ENCODE measurements at regions not wholly inside any gene's neighbourhood (a gene's known extent, or its start where the extent isn't known, plus 50 kb on each side); places are given as distances from the start of the nearest gene placed in this dataset.

- in situ Hi-C loops (cut with MboI) (no loop called here), intact Hi-C loops (cut with micrococcal nuclease; ENCODE audit: unreplicated experiment) (loop anchor here (5.0 to 10.0 kb wide), 2 partner anchors 164 to 592 kb away; no protein-coding TSS in a partner anchor)
- H3K4me2 ChIP-seq (ENCODE audit: control insufficient read depth, insufficient read depth): no peak overlapping the region
- ChIA-PET RAD21 (ENCODE audit: unreplicated experiment) (no interaction called here), SMC1A (ENCODE audit: uncharacterized antibody, unreplicated experiment) (no interaction called here), POLR2A (no interaction called here), CTCF (no interaction called here)
- no peak overlapping the region for H2AFZ ChIP-seq (ENCODE audit: control insufficient read depth, low read depth, low read length)
- no TSS peak for BruUV-seq (replicated peaks)
- no peak for DNase-seq (ENCODE audit: low read depth, low spot score)
- no peak for TF ChIP-seq GATAD2B (conservative IDR thresholded peaks at IDR 0.05; ENCODE audit: low read depth)
- TF ChIP-seq SUZ12 (IDR thresholded peaks at IDR 0.05; ENCODE audit: unreplicated experiment): no peak
- peak; percentile 45; the same call in 1 of the 2 replicates for TF ChIP-seq NFIC (IDR thresholded peaks at IDR 0.05; ENCODE audit: low read depth, low read length)
- no peaks in the 10 kb centered on the region for H3K79me2 ChIP-seq (ENCODE audit: control insufficient read depth, insufficient read depth, low read length)
- no peaks in the 10 kb centered on the region for H3K4me1 ChIP-seq (ENCODE audit: control insufficient read depth, insufficient read depth, low read length)
- H3K36me3 ChIP-seq (ENCODE audit: control insufficient read depth in 2 of 2, insufficient read depth in 2 of 2, low read length in 1 of 2): no peaks in the 10 kb centered on the region
- no peak overlapping the region for H3K4me3 ChIP-seq
- H3K9ac ChIP-seq (ENCODE audit: control insufficient read depth, insufficient read depth, low read length): no peak overlapping the region
- FAIRE-seq: no peak
- H4K20me1 ChIP-seq (ENCODE audit: control insufficient read depth, insufficient read depth): no peaks in the 10 kb centered on the region
- ATAC-seq: no peak
- H3K27ac ChIP-seq (ENCODE audit: control insufficient read depth, insufficient read depth): no peak overlapping the region
- no peaks in the 10 kb centered on the region for H3K9me3 ChIP-seq (replicated peaks; ENCODE audit: control insufficient read depth, insufficient read depth, low read length)
- H3K27me3 ChIP-seq (replicated peaks in 1 of 2; ENCODE audit: control insufficient read depth in 2 of 2, insufficient read depth in 2 of 2, low read length in 1 of 2): no peaks in the 10 kb centered on the region
- 64% methylated on average over 12 of the region's 12 CpGs for WGBS (ENCODE audit: insufficient coverage, insufficient replicate concordance, low lambda C conversion rate, missing lambda C conversion rate)
These were observed 54.0 kb upstream of the GTF3A start for GRCh38 chr13:27370305-27370872.

DNA sequence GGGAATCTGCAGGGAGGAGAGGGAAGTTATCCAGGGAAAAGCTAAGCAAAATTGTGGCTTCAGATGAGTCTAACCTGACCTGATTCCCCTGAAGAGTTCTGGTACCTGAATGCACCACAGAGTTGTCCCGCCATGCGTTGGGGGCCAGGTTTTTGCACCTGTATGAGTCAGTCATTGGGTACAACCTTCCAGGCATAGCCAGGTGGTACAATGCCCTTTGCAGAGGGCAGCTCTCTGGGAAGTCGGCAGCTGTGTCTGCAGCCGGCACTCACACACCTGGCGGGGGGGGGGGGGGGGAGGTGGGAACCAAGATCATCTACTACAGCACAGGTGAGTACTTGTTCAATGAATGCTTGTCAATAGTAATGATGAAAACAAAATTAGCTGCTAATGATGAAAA, 52.5 kb upstream of the GTF3A start:
- intact Hi-C loops (cut with micrococcal nuclease; ENCODE audit: unreplicated experiment) (loop anchor here (5.0 to 10.0 kb wide), 2 partner anchors 163 to 590 kb away; no protein-coding TSS in a partner anchor), in situ Hi-C loops (cut with MboI) (no loop called here)
- Histone ChIP-seq H3K4me3 (no peak overlapping the region), H3K9ac (ENCODE audit: control insufficient read depth, insufficient read depth, low read length) (no peak overlapping the region), H4K20me1 (ENCODE audit: control insufficient read depth, insufficient read depth) (no peaks in the 10 kb centered on the region), H3K27me3 (replicated peaks in 1 of 2; ENCODE audit: control insufficient read depth in 2 of 2, insufficient read depth in 2 of 2, low read length in 1 of 2) (no peaks in the 10 kb centered on the region), H3K9me3 (replicated peaks; ENCODE audit: control insufficient read depth, insufficient read depth, low read length) (no peaks in the 10 kb centered on the region), H3K36me3 (ENCODE audit: control insufficient read depth in 2 of 2, insufficient read depth in 2 of 2, low read length in 1 of 2) (no peaks in the 10 kb centered on the region), H3K4me2 (ENCODE audit: control insufficient read depth, insufficient read depth) (no peak overlapping the region), H3K4me1 (ENCODE audit: control insufficient read depth, insufficient read depth, low read length) (no peaks in the 10 kb centered on the region), H3K79me2 (ENCODE audit: control insufficient read depth, insufficient read depth, low read length) (no peaks in the 10 kb centered on the region), H3K27ac (ENCODE audit: control insufficient read depth, insufficient read depth) (no peak overlapping the region), H2AFZ (ENCODE audit: control insufficient read depth, low read depth, low read length) (no peak overlapping the region)
- ChIA-PET RAD21 (ENCODE audit: unreplicated experiment) (interaction anchor here (0.7 to 1.8 kb wide), 3 partner anchors 9 to 454 kb away, joined by 3 to 14 read pairs (median 4); no protein-coding TSS in a partner anchor), POLR2A (no interaction called here), CTCF (interaction anchor here (0.6 to 15.1 kb wide), 5 partner anchors 9 to 586 kb away, joined by 3 to 189 read pairs (median 6); no protein-coding TSS in a partner anchor), SMC1A (ENCODE audit: uncharacterized antibody, unreplicated experiment) (interaction anchor here (0.7 to 3.9 kb wide), 3 partner anchors 384 to 458 kb away, joined by 3 to 35 read pairs (median 4); no protein-coding TSS in a partner anchor)
- ATAC-seq: no peak
- no peak for DNase-seq (ENCODE audit: low read depth, low spot score)
- WGBS (ENCODE audit: insufficient coverage, insufficient replicate concordance, low lambda C conversion rate, missing lambda C conversion rate): 76% methylated on average over 4 of the region's 5 CpGs
- no peak for FAIRE-seq
- no TSS peak for BruUV-seq (replicated peaks)
- TF ChIP-seq DPF2 (IDR thresholded peaks at IDR 0.05) (no peak), SMARCA5 (IDR thresholded peaks at IDR 0.05) (no peak), SMAD1 (IDR thresholded peaks at IDR 0.05; ENCODE audit: low read depth, partially characterized antibody) (no peak), TCF7 (IDR thresholded peaks at IDR 0.05; ENCODE audit: borderline replicate concordance) (no peak), RBBP5 (conservative IDR thresholded peaks at IDR 0.05) (no peak), RAD51 (IDR thresholded peaks at IDR 0.05) (no peak), MYB (IDR thresholded peaks at IDR 0.05; ENCODE audit: borderline replicate concordance, low read depth, low read length) (no peak), SMAD5 (IDR thresholded peaks at IDR 0.05; ENCODE audit: low read depth) (no peak), KLF5 (IDR thresholded peaks at IDR 0.05; ENCODE audit: partially characterized antibody) (no peak), SP1 (IDR thresholded peaks at IDR 0.05; ENCODE audit: low read depth, low read length) (no peak), CBX3 (IDR thresholded peaks at IDR 0.05; ENCODE audit: borderline replicate concordance, low read depth) (no peak), ETV6 (conservative IDR thresholded peaks at IDR 0.05 in 1 of 2, IDR thresholded peaks at IDR 0.05 in 1 of 2; ENCODE audit: borderline replicate concordance in 1 of 2, low read depth in 1 of 2) (no peak), SUZ12 (IDR thresholded peaks at IDR 0.05; ENCODE audit: unreplicated experiment) (no peak), LARP7 (IDR thresholded peaks at IDR 0.05) (no peak)
- TF ChIP-seq, protein P1, sequence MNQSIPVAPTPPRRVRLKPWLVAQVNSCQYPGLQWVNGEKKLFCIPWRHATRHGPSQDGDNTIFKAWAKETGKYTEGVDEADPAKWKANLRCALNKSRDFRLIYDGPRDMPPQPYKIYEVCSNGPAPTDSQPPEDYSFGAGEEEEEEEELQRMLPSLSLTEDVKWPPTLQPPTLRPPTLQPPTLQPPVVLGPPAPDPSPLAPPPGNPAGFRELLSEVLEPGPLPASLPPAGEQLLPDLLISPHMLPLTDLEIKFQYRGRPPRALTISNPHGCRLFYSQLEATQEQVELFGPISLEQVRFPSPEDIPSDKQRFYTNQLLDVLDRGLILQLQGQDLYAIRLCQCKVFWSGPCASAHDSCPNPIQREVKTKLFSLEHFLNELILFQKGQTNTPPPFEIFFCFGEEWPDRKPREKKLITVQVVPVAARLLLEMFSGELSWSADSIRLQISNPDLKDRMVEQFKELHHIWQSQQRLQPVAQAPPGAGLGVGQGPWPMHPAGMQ (IDR thresholded peaks at IDR 0.05; ENCODE audit: borderline replicate concordance): no peak
